Central memory CD8-positive, alpha-beta T cell (primary cell): ENCODE measurements at regions not wholly inside any gene's neighbourhood (a gene's known extent, or its start where the extent isn't known, plus 50 kb on each side); places are given as distances from the start of the nearest gene placed in this dataset.

ENCODE experiments used
- ATAC-seq: fragments of 150-1000 bp; cut with Tn5 transposase; replicated peaks from 2 replicates; pipeline ENCODE4 v1.10.0; 2022; ENCODE audit warnings: mild to moderate bottlenecking, moderate FRiP score, moderate number of reproducible peaks; ENCODE audit not compliant: poor library complexity, severe bottlenecking; ENCODE audit errors: extremely low read depth
- DNase-seq, 2 donors: peaks; one replicate each; pipeline ENCODE4 v3.0.0; 2021; ENCODE audit warnings: low spot score in 2 of 2
- H3K27ac Mint-ChIP-seq: one replicate; pipeline ENCODE4 v1.8.0; 2022; ENCODE audit warnings: low read depth, mild to moderate bottlenecking, moderate library complexity, mixed read lengths
- H3K27me3 Mint-ChIP-seq: one replicate; pipeline ENCODE4 v1.8.0; 2022; ENCODE audit warnings: mixed read lengths
- H3K36me3 Mint-ChIP-seq: one replicate; pipeline ENCODE4 v1.8.0; 2022; ENCODE audit warnings: mild to moderate bottlenecking, moderate library complexity, mixed read lengths; ENCODE audit not compliant: insufficient read depth
- H3K4me1 Mint-ChIP-seq: one replicate; pipeline ENCODE4 v1.8.0; 2022; ENCODE audit warnings: mixed read lengths
- H3K4me3 Mint-ChIP-seq: one replicate; pipeline ENCODE4 v1.8.0; 2022; ENCODE audit warnings: mild to moderate bottlenecking, moderate library complexity, mixed read lengths
- H3K9me3 Mint-ChIP-seq: one replicate; pipeline ENCODE4 v1.8.0; 2022; ENCODE audit warnings: mixed read lengths

DNA sequence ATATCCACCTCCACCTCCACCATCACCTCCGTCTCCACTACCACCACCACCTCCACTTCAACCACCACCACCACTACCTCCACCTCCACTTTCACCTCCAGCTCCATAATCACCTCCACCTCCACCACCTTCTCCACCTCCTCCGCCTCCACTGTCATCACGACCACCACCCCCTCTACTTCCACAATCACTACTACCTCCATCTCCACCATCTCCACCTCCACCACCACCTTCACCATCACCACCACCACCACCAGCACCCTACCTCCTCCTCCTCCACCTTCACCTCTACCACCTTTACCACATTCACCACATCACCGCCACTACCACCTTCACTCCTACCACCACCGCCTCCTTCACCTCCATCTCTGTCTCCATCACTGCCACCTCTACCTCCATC is 435.7 kb downstream of the MCTP2 start:
- ATAC-seq (no peak), DNase-seq (no peak)
- Mint-ChIP-seq H3K4me1 (peaks cover 6% of the 10 kb centered on the region), H3K27ac (no peak overlapping the region), H3K9me3 (no peaks in the 10 kb centered on the region), H3K27me3 (peaks cover 49% of the 10 kb centered on the region), H3K4me3 (no peak overlapping the region), H3K36me3 (no peaks in the 10 kb centered on the region)

DNA sequence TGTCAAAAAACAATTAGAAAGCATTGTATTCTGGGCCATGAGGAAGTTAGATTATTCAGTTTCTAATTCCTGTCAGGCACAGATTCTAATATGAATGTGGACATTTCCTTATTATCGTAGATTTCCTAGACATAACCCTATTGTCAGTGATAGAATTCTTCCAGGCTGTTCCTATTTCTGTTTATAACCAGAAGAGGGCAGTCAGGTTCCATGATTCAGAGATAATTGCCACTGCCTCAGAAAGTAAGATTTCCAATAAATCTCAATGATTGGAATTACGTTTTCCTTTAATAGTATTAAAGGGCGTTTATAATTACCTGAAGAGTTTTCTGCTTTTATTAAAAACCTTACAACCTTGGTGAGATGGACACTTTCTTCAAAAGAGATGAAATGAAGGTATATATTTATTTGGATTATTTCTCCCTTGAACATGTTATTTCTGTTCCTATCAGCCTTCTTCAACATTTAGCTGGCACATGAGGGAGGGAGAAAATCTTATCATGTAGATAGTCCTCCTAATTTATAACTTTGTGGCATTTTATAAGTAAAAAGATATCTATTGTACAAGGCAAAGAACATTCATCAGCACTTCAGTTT is 439.2 kb downstream of the MCTP2 start:
- H3K36me3 Mint-ChIP-seq, result no peaks in the 10 kb centered on the region
- peaks cover 6% of the 10 kb centered on the region for H3K4me1 Mint-ChIP-seq
- no peaks in the 10 kb centered on the region for H3K9me3 Mint-ChIP-seq
- DNase-seq, result no peak
- H3K27ac Mint-ChIP-seq, result no peak overlapping the region
- peaks cover 40% of the 10 kb centered on the region for H3K27me3 Mint-ChIP-seq
- H3K4me3 Mint-ChIP-seq, result no peak overlapping the region
- no peak for ATAC-seq

DNA sequence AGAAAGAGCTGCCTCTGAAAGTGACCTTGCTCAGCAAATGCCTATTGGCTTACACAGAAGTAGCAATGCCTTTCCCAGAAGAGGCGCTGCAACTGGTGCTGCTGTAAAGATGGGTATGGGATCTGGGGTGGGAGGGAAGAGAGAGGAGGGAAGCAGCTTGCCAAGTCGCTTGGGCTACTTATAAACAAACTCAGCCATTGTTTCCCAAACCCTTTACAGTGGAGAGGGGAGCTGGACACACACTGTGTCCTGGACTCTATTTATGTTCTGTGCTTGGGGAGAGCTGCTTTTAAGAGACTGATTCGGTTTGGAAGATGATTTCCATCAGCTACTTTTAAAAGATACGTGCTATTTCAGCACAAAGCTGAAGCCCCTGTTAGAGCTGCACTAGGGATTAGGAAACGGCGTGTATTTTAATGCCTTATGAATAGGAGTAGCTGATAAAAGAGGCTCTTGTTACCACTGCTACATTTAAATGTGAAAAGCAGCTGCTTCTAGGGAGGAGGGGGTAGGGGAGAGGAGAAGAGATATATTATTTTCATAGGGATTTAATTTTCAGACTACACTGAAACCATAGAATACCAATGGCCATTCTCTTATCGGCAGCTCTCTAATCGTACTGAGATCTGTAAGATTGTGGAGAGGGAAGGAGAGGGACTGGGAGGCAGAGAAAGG is 440.6 kb downstream of the MCTP2 start:
- Mint-ChIP-seq H3K4me3 (no peak overlapping the region), H3K27me3 (peaks cover 35% of the 10 kb centered on the region), H3K27ac (no peak overlapping the region), H3K4me1 (peaks cover 6% of the 10 kb centered on the region), H3K9me3 (no peaks in the 10 kb centered on the region), H3K36me3 (no peaks in the 10 kb centered on the region)
- DNase-seq (no peak), ATAC-seq (no peak)

GRCh38 chr15:94673801-94674200 is 442.4 kb downstream of the MCTP2 start:
- Mint-ChIP-seq H3K27me3 (peaks cover 48% of the 10 kb centered on the region), H3K9me3 (no peaks in the 10 kb centered on the region), H3K27ac (no peak overlapping the region), H3K4me1 (no peaks in the 10 kb centered on the region), H3K4me3 (no peak overlapping the region), H3K36me3 (no peaks in the 10 kb centered on the region)
- ATAC-seq, result no peak
- no peak for DNase-seq

DNA sequence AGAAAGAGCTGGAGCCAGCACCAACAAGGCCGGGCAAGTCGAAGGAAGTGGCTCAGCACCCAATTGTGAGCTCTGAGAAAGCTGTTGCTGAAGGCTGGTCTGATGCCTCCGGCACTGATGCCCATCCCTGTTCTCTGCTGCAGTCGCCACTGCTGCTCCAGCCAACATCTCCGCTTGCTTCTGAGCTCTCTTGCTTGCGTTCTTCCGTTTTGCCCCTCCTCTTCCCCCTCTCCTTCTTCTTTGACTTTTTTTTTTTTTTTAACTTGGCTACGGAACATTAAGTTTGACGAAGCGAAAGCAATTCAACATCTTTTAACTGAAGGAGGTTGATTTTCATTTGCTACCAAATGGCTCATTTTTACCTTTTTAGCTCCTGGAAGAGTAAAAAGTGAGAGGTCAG is 442.9 kb downstream of the MCTP2 start:
- no peak for ATAC-seq
- Mint-ChIP-seq H3K27me3 (peaks cover 48% of the 10 kb centered on the region), H3K4me3 (no peak overlapping the region), H3K27ac (no peak overlapping the region), H3K4me1 (no peaks in the 10 kb centered on the region), H3K9me3 (no peaks in the 10 kb centered on the region), H3K36me3 (no peaks in the 10 kb centered on the region)
- DNase-seq, result no peak

DNA sequence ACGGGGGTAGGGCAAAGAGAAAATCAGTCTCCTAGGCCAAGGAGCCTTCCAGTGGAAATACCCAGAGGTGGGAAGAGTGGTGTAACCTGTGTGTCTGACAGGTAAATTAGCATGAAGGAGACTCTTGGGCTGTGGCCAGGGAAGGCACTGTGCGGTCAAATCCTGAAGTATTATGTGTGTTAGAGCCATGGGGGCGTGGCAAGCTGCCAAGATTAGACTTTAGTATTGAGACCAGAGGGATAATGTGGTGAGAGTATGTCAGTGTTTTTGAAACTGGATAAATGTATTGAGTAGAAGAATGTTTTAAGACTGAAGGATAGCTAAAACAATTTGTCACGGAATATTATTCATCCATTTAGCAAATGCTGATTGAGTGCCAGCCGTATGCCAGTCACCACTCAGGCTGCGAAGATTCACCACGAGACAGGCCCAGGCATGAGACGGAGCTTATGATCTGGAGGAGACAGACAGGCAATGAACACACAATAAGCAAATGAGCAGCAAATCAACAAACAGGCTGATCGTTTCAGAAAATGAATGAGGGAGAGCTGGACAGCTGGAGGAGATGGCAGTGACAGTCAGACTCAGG is 445.9 kb downstream of the MCTP2 start:
- no peak overlapping the region for H3K27ac Mint-ChIP-seq
- no peak for DNase-seq
- H3K4me3 Mint-ChIP-seq, result no peak overlapping the region
- peaks cover 55% of the 10 kb centered on the region for H3K27me3 Mint-ChIP-seq
- H3K36me3 Mint-ChIP-seq, result no peaks in the 10 kb centered on the region
- H3K4me1 Mint-ChIP-seq, result no peaks in the 10 kb centered on the region
- no peaks in the 10 kb centered on the region for H3K9me3 Mint-ChIP-seq
- no peak for ATAC-seq

DNA sequence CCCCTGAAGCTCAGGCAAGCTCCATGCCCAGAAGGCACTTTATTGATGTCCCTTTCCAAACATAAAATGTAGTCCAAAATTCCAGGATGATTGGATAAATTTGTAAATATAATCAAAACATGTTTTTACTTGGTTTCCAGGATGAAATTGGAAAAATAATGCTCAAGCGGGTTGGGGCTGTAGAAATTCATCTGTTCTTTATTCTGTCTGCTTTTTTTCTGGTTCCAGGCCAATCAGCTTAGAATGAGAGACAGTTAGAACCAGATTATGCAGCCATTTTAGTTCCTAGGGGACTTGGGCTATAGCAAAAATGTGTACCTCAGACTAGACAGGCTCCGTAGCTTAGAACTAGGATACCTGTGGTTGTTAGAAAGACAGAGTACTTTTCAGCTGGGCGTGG is 450.8 kb downstream of the MCTP2 start:
- DNase-seq (no peak), ATAC-seq (no peak)
- H3K9me3 Mint-ChIP-seq, result no peaks in the 10 kb centered on the region
- H3K27ac Mint-ChIP-seq, result no peak overlapping the region
- no peaks in the 10 kb centered on the region for H3K4me1 Mint-ChIP-seq
- no peaks in the 10 kb centered on the region for H3K36me3 Mint-ChIP-seq
- no peak overlapping the region for H3K4me3 Mint-ChIP-seq
- peaks cover 45% of the 10 kb centered on the region for H3K27me3 Mint-ChIP-seq

DNA sequence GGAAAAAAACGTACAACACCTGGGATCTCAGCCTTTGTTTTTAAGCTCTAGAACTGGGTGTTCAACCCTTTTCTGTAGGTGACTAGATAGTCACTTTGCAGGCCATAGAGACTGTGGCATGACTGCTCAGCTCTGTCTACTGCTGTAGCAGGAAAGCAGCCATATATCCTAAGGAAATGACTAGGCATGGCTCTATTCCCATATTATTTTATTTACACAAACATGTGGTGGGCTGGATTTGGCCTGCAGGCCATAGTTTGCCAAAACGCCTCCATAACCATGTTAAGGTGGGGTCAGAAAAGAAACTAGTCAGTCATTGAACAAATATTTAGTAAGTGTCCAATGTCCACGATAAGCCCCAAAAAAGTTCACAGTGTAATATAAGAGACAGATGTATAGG is 452.5 kb downstream of the MCTP2 start:
- DNase-seq, result no peak
- Mint-ChIP-seq H3K27me3 (peaks cover 34% of the 10 kb centered on the region), H3K27ac (no peak overlapping the region), H3K4me1 (no peaks in the 10 kb centered on the region), H3K9me3 (no peaks in the 10 kb centered on the region), H3K36me3 (no peaks in the 10 kb centered on the region), H3K4me3 (no peak overlapping the region)
- no peak for ATAC-seq

- ATAC-seq, result no peak
- Mint-ChIP-seq H3K27ac (no peak overlapping the region), H3K36me3 (no peaks in the 10 kb centered on the region), H3K4me1 (no peaks in the 10 kb centered on the region), H3K27me3 (no peaks in the 10 kb centered on the region), H3K9me3 (no peaks in the 10 kb centered on the region), H3K4me3 (no peak overlapping the region)
- DNase-seq, result no peak
Observed at GRCh38 chr15:94691169-94691568, 459.8 kb downstream of the MCTP2 start.

DNA sequence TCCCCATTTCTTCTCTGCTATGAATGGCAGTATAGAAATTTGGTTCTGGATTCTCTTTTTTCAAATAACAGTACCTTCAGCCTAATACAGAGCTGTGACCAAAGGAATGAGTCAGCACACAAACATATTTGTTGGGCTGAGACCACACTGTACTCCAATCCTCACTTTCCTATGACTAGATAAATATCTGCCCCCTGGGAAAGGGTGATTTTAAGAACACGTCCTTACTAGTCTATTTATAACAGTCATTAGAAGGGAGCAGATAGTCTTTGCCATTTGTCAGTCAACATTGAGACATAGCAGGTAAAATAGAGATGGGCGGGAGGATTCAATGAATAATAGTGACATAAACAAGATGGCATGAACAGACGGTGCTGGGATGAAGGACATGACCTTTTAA is 461.3 kb downstream of the MCTP2 start:
- H3K4me3 Mint-ChIP-seq, result no peak overlapping the region
- no peaks in the 10 kb centered on the region for H3K4me1 Mint-ChIP-seq
- DNase-seq (no peak), ATAC-seq (no peak)
- no peaks in the 10 kb centered on the region for H3K27me3 Mint-ChIP-seq
- no peaks in the 10 kb centered on the region for H3K36me3 Mint-ChIP-seq
- H3K27ac Mint-ChIP-seq, result no peak overlapping the region
- H3K9me3 Mint-ChIP-seq, result no peaks in the 10 kb centered on the region

DNA sequence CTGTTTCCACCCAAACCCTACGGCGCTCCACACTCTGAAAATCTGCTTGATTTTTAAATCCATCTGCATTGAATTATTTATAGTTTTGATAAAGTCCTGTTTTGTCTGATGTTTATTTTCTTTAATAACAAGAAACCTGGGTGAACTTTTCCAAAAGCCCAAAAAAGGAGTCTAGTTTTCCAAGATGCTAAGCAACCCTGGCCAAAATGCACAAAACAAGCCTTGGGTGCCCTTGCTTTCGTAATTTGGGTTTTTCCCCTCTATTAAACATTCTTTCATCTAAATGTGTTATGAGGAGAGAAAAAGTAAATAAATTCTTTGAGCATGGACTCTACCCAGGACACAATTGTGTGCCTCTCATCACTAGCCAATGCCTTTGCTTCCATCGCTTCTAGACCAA is 468.9 kb downstream of the MCTP2 start:
- H3K36me3 Mint-ChIP-seq, result no peaks in the 10 kb centered on the region
- peaks cover 34% of the 10 kb centered on the region for H3K27me3 Mint-ChIP-seq
- H3K4me1 Mint-ChIP-seq, result no peaks in the 10 kb centered on the region
- no peak for ATAC-seq
- no peaks in the 10 kb centered on the region for H3K9me3 Mint-ChIP-seq
- no peak for DNase-seq
- H3K4me3 Mint-ChIP-seq, result no peak overlapping the region
- H3K27ac Mint-ChIP-seq, result no peak overlapping the region

- no peaks in the 10 kb centered on the region for H3K36me3 Mint-ChIP-seq
- H3K4me3 Mint-ChIP-seq, result no peak overlapping the region
- H3K27me3 Mint-ChIP-seq, result peaks cover 46% of the 10 kb centered on the region
- H3K9me3 Mint-ChIP-seq, result no peaks in the 10 kb centered on the region
- DNase-seq (no peak), ATAC-seq (no peak)
- H3K27ac Mint-ChIP-seq, result no peak overlapping the region
- no peaks in the 10 kb centered on the region for H3K4me1 Mint-ChIP-seq
Observed at GRCh38 chr15:94701281-94701985, 470.1 kb downstream of the MCTP2 start.

GRCh38 chr15:94703596-94703995 is 472.2 kb downstream of the MCTP2 start:
- Mint-ChIP-seq H3K36me3 (no peaks in the 10 kb centered on the region), H3K27me3 (peaks cover 46% of the 10 kb centered on the region), H3K9me3 (no peaks in the 10 kb centered on the region), H3K4me1 (no peaks in the 10 kb centered on the region), H3K4me3 (no peak overlapping the region), H3K27ac (no peak overlapping the region)
- ATAC-seq (no peak), DNase-seq (no peak)
